Limb (tissue), 2 donors: ENCODE measurements at regions not wholly inside any gene's neighbourhood (a gene's known extent, or its start where the extent isn't known, plus 50 kb on each side); places are given as distances from the start of the nearest gene placed in this dataset.

Source experiments
- DNase-seq, 2 donors: peaks; one replicate each; pipeline ENCODE4 v3.0.0-alpha.2; 2016; ENCODE audit errors: extremely low spot score in 2 of 2

GRCh38 chr9:108367188-108367587, 488.6 kb downstream of the ACTL7B start:
- DNase-seq = no peak

GRCh38 chr9:108363311-108363710, 492.5 kb downstream of the ACTL7B start:
- DNase-seq = no peak

DNA sequence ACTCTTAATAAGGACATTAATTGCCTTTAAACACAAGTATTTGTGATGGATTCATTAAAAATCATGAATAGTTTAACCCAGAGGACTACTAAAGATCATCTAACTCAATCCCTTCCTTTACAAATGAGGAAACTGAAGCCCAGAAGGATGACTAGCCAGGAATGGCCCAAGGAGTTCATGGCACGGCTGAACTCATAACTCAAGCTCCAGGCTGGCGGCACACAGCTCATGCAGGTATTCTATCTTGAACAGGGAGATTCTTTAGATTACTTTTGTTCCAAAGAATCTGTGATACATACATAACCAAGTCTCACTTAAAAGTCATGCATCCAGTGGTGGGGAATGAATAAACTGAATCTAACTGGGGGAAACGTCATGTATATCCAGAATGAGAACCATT, 495.5 kb downstream of the ACTL7B start:
- DNase-seq = no peak

DNA sequence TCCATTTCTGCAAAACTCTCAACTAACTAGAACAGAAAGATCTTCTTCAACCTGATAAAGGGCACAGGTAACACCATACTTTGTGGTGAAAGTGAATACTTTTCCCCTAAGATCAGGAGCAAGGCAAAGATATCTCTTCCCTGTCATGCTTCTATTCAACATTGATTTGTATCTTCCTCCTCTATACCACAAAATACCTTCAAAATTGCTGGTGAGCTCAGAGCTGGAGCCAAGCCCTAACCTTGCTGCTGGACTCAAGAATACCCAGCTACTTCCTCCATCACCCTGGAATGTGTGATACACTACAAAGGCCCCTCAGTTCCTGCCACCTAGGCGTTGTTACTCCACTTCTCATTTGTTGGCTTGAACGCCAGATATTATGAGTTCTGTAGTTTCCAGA, 499.0 kb downstream of the ACTL7B start:
- no peak for DNase-seq

DNA sequence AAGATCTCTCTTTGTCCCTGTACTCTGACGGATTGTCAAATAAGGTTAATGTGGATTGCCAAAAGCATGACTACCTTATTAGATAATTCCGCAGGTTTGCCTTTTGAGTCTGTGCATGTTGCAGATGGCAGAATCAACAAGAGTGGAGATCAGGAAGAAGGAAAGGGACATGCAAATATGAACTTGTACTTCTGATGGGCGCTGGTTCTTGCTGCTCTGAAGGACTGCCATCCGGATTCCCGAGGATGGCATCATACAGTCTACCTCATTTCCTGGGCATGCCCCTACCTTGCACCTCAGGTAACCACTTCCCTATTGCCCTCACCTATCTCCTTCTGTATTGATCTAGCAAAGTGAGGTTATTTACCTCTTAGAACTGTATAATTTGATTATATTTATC, 504.2 kb downstream of the ACTL7B start:
- no peak for DNase-seq

DNA sequence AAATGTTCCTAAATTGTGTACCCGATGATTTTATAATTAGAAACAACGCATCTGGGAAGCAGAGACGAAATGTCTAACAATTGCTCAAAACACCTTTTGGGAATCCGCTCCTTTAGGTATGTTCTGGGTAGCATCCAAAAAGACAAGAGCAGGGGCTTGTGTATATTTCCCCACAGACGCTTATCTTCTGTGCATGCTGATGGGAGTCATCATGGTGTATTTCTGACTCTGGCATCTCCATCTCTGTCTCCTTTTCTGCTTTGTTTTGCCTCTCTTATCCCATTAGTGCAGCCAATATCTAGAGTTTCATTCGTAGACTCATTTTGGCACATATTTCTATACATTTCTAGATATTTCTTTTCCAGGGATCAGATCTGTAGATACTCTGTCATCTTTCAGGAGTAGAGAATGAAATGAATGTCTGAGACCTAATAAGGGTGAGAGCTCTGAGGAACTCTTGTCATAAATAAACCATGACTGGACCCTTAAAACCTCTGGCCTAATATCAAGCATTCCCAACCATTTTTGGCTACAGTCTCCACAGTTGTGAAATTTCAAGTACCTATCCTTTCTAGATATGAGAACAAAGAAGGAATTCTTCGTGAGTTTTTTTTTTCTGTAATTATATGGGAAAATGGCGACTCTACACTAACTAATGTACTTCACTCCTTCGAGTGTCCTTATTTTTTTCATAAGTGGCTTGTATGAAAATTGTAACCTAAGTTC, 508.2 kb downstream of the ACTL7B start:
- DNase-seq = no peak

DNA sequence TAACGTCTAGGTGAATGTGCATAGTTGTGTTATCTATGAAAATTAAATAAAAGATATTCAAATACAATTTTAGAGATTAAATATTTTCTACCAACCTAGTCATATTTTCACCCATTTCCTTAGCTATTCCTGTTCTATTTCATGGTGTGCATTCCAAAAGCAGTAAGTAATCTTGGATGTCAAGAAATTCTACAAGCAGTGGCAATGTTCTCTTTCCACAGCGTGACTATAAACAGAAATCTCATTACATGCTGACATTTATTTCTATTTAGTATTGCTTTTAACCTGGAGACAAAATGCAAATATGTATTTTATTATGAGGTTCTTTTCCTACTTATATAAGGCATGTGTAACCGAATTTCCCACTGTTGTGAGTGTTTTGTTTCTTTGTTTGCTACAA, 510.0 kb downstream of the ACTL7B start:
- no peak for DNase-seq

DNA sequence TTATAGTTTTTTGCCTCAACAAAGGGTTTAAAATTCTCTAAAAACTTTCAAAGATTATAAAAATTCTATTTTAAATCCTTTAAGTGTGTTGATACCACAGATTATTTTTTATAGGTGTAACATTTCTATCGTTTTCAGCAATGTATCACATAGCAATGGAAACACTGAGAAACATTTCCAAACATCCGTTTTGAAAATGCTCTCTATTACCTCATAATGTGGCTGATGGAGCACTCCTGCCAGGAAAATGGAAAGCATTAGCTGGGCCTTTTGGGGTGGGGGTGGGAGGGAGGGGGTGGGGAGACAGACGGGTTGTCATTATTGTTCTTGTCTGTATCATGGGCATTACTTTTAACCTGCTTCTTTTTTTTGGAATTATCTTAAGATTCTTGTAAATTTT, 516.5 kb downstream of the ACTL7B start:
- no peak for DNase-seq

GRCh38 chr9:108336575-108336974, 519.2 kb downstream of the ACTL7B start:
- no peak for DNase-seq

GRCh38 chr9:108333530-108333983, 522.2 kb downstream of the ACTL7B start:
- DNase-seq = no peak

- DNase-seq = no peak
These were observed 524.2 kb downstream of the ACTL7B start for GRCh38 chr9:108331596-108331995.

- no peak for DNase-seq
These were observed 530.4 kb downstream of the ACTL7B start for GRCh38 chr9:108325406-108325805.

DNA sequence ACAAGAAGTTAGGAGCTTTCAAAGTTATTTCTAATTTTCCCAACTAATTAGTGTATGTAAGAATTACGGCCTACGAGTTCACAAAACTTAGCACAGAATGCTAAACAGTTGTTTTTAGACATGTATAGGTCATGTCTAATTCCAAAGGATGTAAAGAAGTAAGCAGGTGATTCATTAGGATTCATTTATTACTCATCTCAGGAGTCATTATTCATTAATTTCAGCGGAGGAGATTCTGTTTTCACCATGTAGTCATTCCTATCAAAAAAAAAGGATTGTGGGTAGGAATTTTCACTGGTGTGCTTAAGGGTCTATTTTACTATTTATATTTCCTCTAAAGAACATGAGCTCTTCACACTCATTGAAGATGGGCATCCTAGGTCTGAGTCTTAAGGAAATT, 532.2 kb downstream of the ACTL7B start:
- no peak for DNase-seq

- no peak for DNase-seq
These were observed 533.3 kb downstream of the ACTL7B start for GRCh38 chr9:108322326-108323098.

DNA sequence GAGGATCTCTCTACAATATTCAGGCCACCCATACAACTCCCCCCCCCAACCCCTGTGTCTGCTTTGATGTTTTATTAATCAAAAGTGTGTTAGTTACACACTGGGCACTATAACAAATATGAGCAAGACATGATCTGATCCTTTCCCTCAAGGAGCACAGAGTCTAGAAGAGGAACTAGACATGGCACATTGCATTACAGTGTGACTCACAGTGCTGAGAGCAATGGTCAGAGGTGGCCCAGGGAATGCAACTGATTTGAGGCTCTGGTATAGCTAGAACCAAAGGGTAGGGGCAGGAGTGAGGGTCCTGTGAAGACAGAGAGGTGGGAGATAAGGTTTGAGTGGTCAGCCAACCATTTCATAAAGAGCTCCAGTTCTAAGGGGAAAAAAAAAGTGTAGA, 539.2 kb downstream of the ACTL7B start:
- DNase-seq = no peak

DNA sequence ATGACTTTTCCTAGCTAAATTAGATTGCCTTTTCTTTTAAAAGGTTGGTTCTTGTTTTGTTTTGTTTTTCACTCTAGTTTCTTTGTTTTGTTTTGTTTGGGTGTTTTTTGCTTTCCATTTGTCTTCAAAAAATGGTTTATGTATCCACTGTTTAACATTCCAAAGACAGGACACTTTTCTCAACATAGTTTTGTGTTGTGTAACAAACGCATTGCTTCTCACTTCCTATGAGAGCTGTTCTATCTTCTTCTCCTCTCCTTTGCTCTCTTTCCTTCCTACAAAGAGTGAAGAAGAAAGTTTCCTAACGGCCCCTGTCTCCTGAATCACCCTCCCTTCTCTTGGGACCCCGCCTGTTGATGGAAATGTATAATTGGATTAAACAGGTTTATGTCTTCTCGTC, 539.7 kb downstream of the ACTL7B start:
- DNase-seq = no peak

DNA sequence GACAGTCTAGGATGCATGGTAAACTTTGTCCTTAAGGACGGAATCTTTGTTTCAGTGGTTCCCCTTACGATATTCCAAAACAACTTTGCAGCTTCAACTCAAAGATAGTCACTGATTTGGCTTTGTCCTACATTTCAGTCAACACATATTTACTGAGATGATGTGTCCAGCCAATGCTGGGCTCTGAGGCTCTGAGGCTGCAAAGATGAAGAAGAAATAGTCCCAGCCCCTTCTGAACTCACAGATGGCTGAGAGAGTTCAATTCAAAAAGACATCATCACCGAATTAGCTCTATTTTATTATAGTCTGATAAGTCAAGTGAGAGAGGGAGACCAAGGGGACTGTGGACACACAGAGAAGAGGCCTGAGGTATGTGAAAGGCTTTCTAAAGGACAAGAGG, 544.0 kb downstream of the ACTL7B start:
- DNase-seq = no peak

DNA sequence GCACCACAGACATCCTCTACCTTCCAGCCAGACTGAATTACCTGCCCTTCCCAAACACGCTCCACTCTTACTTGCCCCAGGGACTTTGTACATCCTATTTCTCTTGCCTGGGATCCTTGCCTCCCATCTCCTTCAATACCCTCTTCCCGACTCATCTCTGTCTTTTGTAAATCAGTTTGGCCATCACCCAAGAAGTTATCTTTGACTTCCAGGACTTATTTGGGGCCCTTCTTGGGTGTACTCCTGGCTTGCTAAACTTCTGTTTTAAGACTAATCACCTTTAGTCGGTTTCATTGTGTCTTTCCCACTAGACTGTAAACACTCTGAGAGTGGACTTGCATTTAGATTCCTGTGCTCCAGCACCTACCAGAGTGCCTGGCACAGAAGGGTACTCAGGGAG, 545.6 kb downstream of the ACTL7B start:
- no peak for DNase-seq

DNA sequence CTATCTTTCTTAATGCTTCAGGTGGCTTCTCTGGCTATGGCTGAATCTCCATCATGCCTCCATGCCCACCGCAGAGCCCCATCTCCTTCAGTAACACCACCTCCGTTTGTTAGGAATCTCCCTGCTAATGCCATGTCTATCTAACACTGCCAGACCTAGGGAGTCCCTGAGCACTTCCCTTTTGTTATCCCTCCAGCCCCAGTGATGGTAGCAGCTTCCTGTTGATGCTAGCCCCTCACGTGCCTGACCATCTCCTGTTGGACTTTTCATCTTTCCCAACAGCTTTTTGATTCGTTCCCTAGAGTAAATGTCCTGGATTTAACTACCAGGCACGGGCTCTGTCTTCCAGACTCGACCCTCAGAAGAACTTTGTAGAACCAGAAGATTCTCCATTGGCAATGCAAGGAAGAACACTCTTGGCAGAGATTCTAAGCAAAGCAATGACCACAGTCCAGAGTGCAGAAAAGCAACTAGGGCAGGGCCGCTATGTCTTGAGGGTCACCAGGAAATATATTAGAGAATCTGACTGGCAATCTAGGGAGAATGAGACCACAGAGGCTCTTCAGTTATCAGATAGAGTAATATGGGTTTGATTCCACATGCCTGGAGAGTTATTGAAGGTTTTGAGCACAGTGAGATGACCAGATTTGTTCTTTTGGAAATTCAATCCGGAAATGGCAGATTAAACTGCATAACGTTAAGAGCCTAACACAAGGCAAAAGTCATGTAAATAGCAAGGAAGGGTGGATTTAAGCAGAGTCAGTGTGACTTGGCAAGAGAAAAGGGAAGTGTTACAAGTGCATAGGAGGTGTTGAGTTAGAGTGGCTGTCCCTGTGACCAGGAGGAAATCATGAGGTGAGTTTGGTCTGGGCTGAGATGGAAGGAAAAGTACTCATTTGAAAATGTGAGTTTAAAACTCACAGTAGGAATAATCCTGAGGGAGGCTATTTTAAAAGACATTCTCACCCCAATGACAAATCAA, 555.2 kb downstream of the ACTL7B start:
- DNase-seq = no peak

GRCh38 chr9:108297073-108297472, 558.7 kb downstream of the ACTL7B start:
- peak in 1 of 2 donors; percentile 65 for DNase-seq

- DNase-seq = no peak
These were observed 559.7 kb downstream of the ACTL7B start for GRCh38 chr9:108296056-108296455.

GRCh38 chr9:108291586-108291932, 564.2 kb downstream of the ACTL7B start:
- DNase-seq = no peak
